ENCODE measurements at regions not wholly inside any gene's neighbourhood (a gene's known extent, or its start where the extent isn't known, plus 50 kb on each side); places are given as distances from the start of the nearest gene placed in this dataset.

DNA sequence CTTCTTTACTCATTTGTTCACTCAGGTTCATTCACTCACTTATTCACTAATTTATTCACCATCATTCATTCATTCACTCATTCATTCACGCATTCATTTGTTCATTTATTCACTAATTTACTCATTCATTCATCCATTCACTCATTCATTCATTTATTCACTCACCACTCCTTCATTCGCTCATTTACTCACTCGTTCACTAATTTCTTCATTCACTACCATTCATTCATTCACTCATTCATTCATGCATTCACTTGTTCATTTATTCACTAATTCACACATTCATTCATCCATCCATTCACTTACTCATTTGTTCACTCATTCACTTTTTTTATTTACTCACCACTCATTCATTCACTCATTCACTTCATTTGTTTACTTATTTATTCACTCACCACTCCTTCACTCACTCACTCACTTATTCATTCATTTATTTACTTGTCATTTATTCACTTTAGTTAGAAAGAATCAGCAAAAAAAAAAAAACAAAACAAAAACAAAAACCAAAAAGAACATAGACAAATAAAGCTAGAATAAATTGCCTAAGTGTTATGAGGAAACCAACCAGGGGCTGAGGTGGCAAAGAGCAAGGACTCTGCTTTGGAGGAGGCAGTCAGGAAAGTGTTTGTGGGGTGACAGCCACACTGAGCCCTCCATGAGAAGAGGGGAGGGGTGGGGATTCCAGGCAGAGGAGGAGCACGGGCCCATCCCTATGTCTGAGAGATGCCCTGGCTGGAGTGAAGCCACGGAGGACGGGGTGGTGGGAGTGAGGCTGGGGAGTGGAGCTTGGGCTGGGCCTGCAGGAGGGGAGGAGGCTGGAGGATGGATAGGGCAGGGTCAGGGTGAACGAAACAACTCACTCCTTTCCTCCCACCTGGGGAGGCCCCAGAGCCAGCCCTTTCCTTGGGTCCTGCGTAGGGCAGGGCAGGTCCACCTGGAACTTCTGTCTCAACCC, 129.2 kb upstream of the WNT4 start:
- Mint-ChIP-seq H3K36me3 (ENCODE audit: low read depth) (no peaks in the 10 kb centered on the region; the same call in 2 of the 3 replicates), H3K27ac (no peak overlapping the region), H3K9me3 (no peaks in the 10 kb centered on the region; the same call in 2 of the 3 replicates), H3K27me3 (ENCODE audit: insufficient read depth, low read depth, poor library complexity) (peaks cover 22% of the 10 kb centered on the region), H3K4me1 (peaks cover 59% of the 10 kb centered on the region), H3K4me3 (no peak overlapping the region; the same call in 2 of the 3 replicates)
- no peaks in the 10 kb centered on the region for H4K20me1 ChIP-seq (replicated peaks; ENCODE audit: insufficient read depth)
- peak overlapping the region; percentile 15; the same call in 1 of the 2 replicates for H2AFZ ChIP-seq
- H3K27ac ChIP-seq (ENCODE audit: low read depth): no peak overlapping the region
- ATAC-seq (peak; percentile 50), DNase-seq (ENCODE audit: low spot score) (no peak)
- no peaks in the 10 kb centered on the region for H3K79me2 ChIP-seq (replicated peaks; ENCODE audit: insufficient read depth)
- 0 out of 2 replicates have a peak, but pooled peaks cover 1% of the 10 kb centered on the region for H3K9me2 ChIP-seq (ENCODE audit: insufficient read depth)
- no peaks in the 10 kb centered on the region for H3F3A ChIP-seq (replicated peaks; ENCODE audit: low read depth)
- peaks cover 24% of the 10 kb centered on the region for H3K4me1 ChIP-seq (ENCODE audit: insufficient read depth)
- H3K27me3 ChIP-seq (ENCODE audit: insufficient read depth): no peaks in the 10 kb centered on the region
- no peaks in the 10 kb centered on the region for H3K36me3 ChIP-seq (ENCODE audit: insufficient read depth)
- no peak for TF ChIP-seq EZH2 (IDR thresholded peaks at IDR 0.05; ENCODE audit: low read depth, unreplicated experiment)
- TF ChIP-seq, protein P1, sequence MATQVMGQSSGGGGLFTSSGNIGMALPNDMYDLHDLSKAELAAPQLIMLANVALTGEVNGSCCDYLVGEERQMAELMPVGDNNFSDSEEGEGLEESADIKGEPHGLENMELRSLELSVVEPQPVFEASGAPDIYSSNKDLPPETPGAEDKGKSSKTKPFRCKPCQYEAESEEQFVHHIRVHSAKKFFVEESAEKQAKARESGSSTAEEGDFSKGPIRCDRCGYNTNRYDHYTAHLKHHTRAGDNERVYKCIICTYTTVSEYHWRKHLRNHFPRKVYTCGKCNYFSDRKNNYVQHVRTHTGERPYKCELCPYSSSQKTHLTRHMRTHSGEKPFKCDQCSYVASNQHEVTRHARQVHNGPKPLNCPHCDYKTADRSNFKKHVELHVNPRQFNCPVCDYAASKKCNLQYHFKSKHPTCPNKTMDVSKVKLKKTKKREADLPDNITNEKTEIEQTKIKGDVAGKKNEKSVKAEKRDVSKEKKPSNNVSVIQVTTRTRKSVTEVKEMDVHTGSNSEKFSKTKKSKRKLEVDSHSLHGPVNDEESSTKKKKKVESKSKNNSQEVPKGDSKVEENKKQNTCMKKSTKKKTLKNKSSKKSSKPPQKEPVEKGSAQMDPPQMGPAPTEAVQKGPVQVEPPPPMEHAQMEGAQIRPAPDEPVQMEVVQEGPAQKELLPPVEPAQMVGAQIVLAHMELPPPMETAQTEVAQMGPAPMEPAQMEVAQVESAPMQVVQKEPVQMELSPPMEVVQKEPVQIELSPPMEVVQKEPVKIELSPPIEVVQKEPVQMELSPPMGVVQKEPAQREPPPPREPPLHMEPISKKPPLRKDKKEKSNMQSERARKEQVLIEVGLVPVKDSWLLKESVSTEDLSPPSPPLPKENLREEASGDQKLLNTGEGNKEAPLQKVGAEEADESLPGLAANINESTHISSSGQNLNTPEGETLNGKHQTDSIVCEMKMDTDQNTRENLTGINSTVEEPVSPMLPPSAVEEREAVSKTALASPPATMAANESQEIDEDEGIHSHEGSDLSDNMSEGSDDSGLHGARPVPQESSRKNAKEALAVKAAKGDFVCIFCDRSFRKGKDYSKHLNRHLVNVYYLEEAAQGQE (IDR thresholded peaks at IDR 0.05; ENCODE audit: unreplicated experiment): no peak
- no peak for TF ChIP-seq EZH2phosphoT487 (IDR thresholded peaks at IDR 0.05; ENCODE audit: unreplicated experiment)
- no peak for TF ChIP-seq ZNF462 (CRISPR knock-in tag; IDR thresholded peaks at IDR 0.05)
- no peak for TF ChIP-seq JUNB (IDR thresholded peaks at IDR 0.05; ENCODE audit: unreplicated experiment)
- no peak for TF ChIP-seq STAT1 (IDR thresholded peaks at IDR 0.05; ENCODE audit: unreplicated experiment)
- TF ChIP-seq ZNF331 (CRISPR knock-in tag; IDR thresholded peaks at IDR 0.05; ENCODE audit: low read depth): no peak
- no peak for TF ChIP-seq POLR2AphosphoS5 (IDR thresholded peaks at IDR 0.05; ENCODE audit: low read depth)
- no peak for TF ChIP-seq CTCF (conservative IDR thresholded peaks at IDR 0.05; ENCODE audit: low read depth in 2 of 2)
- no peak for TF ChIP-seq NANOG (IDR thresholded peaks at IDR 0.05; ENCODE audit: borderline replicate concordance)
- no peak for TF ChIP-seq CREB1 (CRISPR knock-in tag; IDR thresholded peaks at IDR 0.05; ENCODE audit: low read depth)
- H3K4me3 ChIP-seq: no peak overlapping the region
- H3K4me2 ChIP-seq: no peak overlapping the region; the same call in 1 of the 2 replicates
